ENCODE measurements at regions not wholly inside any gene's neighbourhood (a gene's known extent, or its start where the extent isn't known, plus 50 kb on each side); places are given as distances from the start of the nearest gene placed in this dataset.

- TF ChIP-seq EZH2 (IDR thresholded peaks at IDR 0.05; ENCODE audit: borderline replicate concordance, low read length) (no peak), CTCF (IDR thresholded peaks at IDR 0.05; ENCODE audit: low read length) (no peak)
These were observed 381.0 kb upstream of the TEX13C start for GRCh38 chrX:124938715-124939114.
